Keratinocyte (primary cell): ENCODE measurements at regions not wholly inside any gene's neighbourhood (a gene's known extent, or its start where the extent isn't known, plus 50 kb on each side); places are given as distances from the start of the nearest gene placed in this dataset.

Source experiments
- DNase-seq: peaks from one replicate; pipeline ENCODE4 v3.0.0-alpha.2; 2011; ENCODE audit warnings: low read depth, missing footprints, low spot score
- FAIRE-seq: peaks from 2 replicates; lab custom pipeline; 2011; peaks lifted over from hg19 to GRCh38; lab: Jason Lieb, UNC
- H2AFZ ChIP-seq: 2 replicates; pipeline ENCODE4 v1.6.0; 2012; ENCODE audit warnings: low read length, control low read depth, inconsistent platforms; ENCODE audit not compliant: control insufficient read depth
- H3K27ac ChIP-seq: 2 replicates; pipeline ENCODE4 v1.5.1; 2011; ENCODE audit warnings: low read length; ENCODE audit not compliant: control insufficient read depth, insufficient read depth
- H3K27me3 ChIP-seq: 3 replicates; pipeline ENCODE4 v1.6.0; 2011; ENCODE audit warnings: low read length; ENCODE audit not compliant: control insufficient read depth, insufficient read depth; ENCODE audit errors: extremely low read depth
- H3K36me3 ChIP-seq, 2 experiments: 2 replicates in 1 of 2; 3 replicates in 1 of 2; pipeline ENCODE4 v1.5.1; 2011; ENCODE audit warnings: low read length in 2 of 2, mild to moderate bottlenecking in 1 of 2; ENCODE audit not compliant: control insufficient read depth in 2 of 2, insufficient read depth in 2 of 2; ENCODE audit errors: extremely low read depth in 1 of 2
- H3K4me1 ChIP-seq: 3 replicates; pipeline ENCODE4 v1.5.1; 2011; ENCODE audit warnings: low read length; ENCODE audit not compliant: control insufficient read depth, insufficient read depth; ENCODE audit errors: extremely low read depth
- H3K4me2 ChIP-seq: 3 replicates; pipeline ENCODE4 v1.6.0; 2011; ENCODE audit warnings: low read depth, low read length; ENCODE audit not compliant: control insufficient read depth, insufficient read depth; ENCODE audit errors: extremely low read depth
- H3K4me3 ChIP-seq, 3 experiments: fragments of 200-600 bp in 1 of 3; sonication (generic) in 1 of 3; 2 replicates in 2 of 3; 3 replicates in 1 of 3; pipeline ENCODE4 v1.5.1; 2011 to 2016; ENCODE audit warnings: low read length in 3 of 3, mild to moderate bottlenecking in 3 of 3, control low read depth in 2 of 3, inconsistent platforms in 1 of 3, low read depth in 1 of 3, mixed read lengths in 1 of 3, mixed run types in 1 of 3, moderate library complexity in 1 of 3; ENCODE audit not compliant: control insufficient read depth in 2 of 3, insufficient read depth in 2 of 3; ENCODE audit errors: extremely low read depth in 1 of 3
- H3K79me2 ChIP-seq: 2 replicates; pipeline ENCODE4 v1.6.0; 2012; ENCODE audit warnings: low read length; ENCODE audit not compliant: control insufficient read depth, insufficient read depth
- H3K9ac ChIP-seq: 3 replicates; pipeline ENCODE4 v1.6.0; 2011; ENCODE audit warnings: low read length; ENCODE audit not compliant: control insufficient read depth, insufficient read depth; ENCODE audit errors: extremely low read depth
- H3K9me1 ChIP-seq: 3 replicates; pipeline ENCODE4 v1.6.0; 2011; ENCODE audit warnings: low read length; ENCODE audit not compliant: control insufficient read depth, insufficient read depth; ENCODE audit errors: extremely low read depth
- H3K9me3 ChIP-seq: 2 replicates; pipeline ENCODE4 v1.5.1; 2012; ENCODE audit warnings: low read depth, low read length; ENCODE audit not compliant: control insufficient read depth
- H4K20me1 ChIP-seq: 3 replicates; pipeline ENCODE4 v1.6.0; 2011; ENCODE audit warnings: low read length; ENCODE audit not compliant: control insufficient read depth, insufficient read depth; ENCODE audit errors: extremely low read depth
- EZH2 ChIP-seq: IDR thresholded peaks from one replicate; pipeline ENCODE4 v1.6.1; 2012; ENCODE audit warnings: inconsistent platforms, mild to moderate bottlenecking, low read length, moderate library complexity
- dilution Hi-C: fragments of 300-500 bp; cut with MboI; formaldehyde crosslinking; loops from one replicate; pipeline ENCODE4 v1.7.0; 2020; ENCODE audit warnings: low sequenced_read_pairs; ENCODE audit not compliant: extremely low pct_ligation_motif_present
- TF ChIP-seq, protein P1 (sequence below), 3 experiments: IDR thresholded peaks in 1 of 3; conservative IDR thresholded peaks in 1 of 3; optimal IDR thresholded peaks in 1 of 3; 2 replicates in 2 of 3; 3 replicates in 1 of 3; pipeline versions ENCODE3 to v1.5.1; 2011; ENCODE audit warnings: low read length in 3 of 3, mild to moderate bottlenecking in 3 of 3, moderate library complexity in 2 of 3, control low read depth in 1 of 3, inconsistent platforms in 1 of 3; ENCODE audit not compliant: insufficient read depth in 2 of 3; ENCODE audit errors: extremely low read depth in 1 of 3

DNA sequence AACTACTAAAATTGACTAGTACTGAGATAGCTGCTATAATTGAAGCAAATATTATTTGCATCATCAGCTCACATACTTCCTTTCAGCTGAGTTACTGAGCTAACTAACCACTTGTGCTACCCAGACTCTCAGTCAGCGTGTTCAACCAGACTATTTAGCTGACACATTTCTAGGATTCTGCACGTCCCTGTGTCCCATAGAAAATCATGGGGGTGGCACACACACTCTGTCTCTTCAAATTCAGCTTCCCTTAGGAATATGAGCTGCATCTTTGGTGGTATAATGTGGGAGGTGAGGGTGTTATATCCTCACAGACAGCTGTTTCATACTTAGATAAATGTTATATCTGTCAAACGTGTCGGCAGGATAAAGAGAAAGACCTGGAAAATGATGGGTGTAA, 424.0 kb downstream of the CDH2 start:
- H3K9me3 ChIP-seq = no peaks in the 10 kb centered on the region
- H3K4me3 ChIP-seq = no peak overlapping the region
- FAIRE-seq (no peak), DNase-seq (no peak)
- H3K27ac ChIP-seq = no peak overlapping the region
- no peaks in the 10 kb centered on the region for H3K36me3 ChIP-seq
- no peak overlapping the region for H3K9ac ChIP-seq
- dilution Hi-C loops = no loop called here
- no peaks in the 10 kb centered on the region for H4K20me1 ChIP-seq
- H3K4me1 ChIP-seq = no peaks in the 10 kb centered on the region
- TF ChIP-seq, protein P1, sequence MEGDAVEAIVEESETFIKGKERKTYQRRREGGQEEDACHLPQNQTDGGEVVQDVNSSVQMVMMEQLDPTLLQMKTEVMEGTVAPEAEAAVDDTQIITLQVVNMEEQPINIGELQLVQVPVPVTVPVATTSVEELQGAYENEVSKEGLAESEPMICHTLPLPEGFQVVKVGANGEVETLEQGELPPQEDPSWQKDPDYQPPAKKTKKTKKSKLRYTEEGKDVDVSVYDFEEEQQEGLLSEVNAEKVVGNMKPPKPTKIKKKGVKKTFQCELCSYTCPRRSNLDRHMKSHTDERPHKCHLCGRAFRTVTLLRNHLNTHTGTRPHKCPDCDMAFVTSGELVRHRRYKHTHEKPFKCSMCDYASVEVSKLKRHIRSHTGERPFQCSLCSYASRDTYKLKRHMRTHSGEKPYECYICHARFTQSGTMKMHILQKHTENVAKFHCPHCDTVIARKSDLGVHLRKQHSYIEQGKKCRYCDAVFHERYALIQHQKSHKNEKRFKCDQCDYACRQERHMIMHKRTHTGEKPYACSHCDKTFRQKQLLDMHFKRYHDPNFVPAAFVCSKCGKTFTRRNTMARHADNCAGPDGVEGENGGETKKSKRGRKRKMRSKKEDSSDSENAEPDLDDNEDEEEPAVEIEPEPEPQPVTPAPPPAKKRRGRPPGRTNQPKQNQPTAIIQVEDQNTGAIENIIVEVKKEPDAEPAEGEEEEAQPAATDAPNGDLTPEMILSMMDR (optimal IDR thresholded peaks at IDR 0.05 in 1 of 3, IDR thresholded peaks at IDR 0.05 in 1 of 3, conservative IDR thresholded peaks at IDR 0.05 in 1 of 3; ENCODE audit: extremely low read depth in 1 of 3, insufficient read depth in 2 of 3, low read length in 3 of 3) = no peak
- TF ChIP-seq EZH2 = no peak
- no peaks in the 10 kb centered on the region for H3K27me3 ChIP-seq
- H2AFZ ChIP-seq = no peak overlapping the region
- H3K79me2 ChIP-seq = no peaks in the 10 kb centered on the region
- H3K4me2 ChIP-seq = no peak overlapping the region
- no peaks in the 10 kb centered on the region for H3K9me1 ChIP-seq

DNA sequence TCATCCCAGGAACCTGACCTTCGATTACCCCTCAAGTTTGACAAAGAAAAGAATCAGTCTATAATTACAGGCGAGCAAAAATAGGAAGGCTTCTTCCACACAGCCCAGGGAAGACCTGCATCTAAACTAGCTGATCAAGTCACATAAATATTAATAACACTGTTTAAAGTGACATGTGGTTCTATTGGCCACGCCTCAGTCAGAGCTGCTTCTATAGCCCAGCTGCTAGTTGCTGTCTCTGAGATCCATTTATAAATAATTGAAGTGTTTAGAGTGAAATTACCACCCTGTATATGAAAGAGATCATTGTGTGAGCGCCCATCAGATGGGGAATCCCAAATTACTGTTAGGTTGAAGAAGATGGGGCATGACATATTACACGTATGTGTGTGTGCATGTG, 426.0 kb downstream of the CDH2 start:
- TF ChIP-seq, protein P1 (optimal IDR thresholded peaks at IDR 0.05 in 1 of 3, IDR thresholded peaks at IDR 0.05 in 1 of 3, conservative IDR thresholded peaks at IDR 0.05 in 1 of 3; ENCODE audit: extremely low read depth in 1 of 3, insufficient read depth in 2 of 3, low read length in 3 of 3) = no peak
- TF ChIP-seq EZH2 = no peak
- dilution Hi-C loops = no loop called here
- Histone ChIP-seq H3K9me3 (no peaks in the 10 kb centered on the region), H3K36me3 (no peaks in the 10 kb centered on the region), H3K4me1 (no peaks in the 10 kb centered on the region), H3K79me2 (no peaks in the 10 kb centered on the region), H3K9me1 (no peaks in the 10 kb centered on the region), H3K27me3 (no peaks in the 10 kb centered on the region), H4K20me1 (no peaks in the 10 kb centered on the region), H3K9ac (no peak overlapping the region), H3K27ac (no peak overlapping the region), H3K4me3 (no peak overlapping the region), H3K4me2 (no peak overlapping the region), H2AFZ (no peak overlapping the region)
- DNase-seq = no peak
- no peak for FAIRE-seq
